ENCODE measurements at regions not wholly inside any gene's neighbourhood (a gene's known extent, or its start where the extent isn't known, plus 50 kb on each side); places are given as distances from the start of the nearest gene placed in this dataset.

DNA sequence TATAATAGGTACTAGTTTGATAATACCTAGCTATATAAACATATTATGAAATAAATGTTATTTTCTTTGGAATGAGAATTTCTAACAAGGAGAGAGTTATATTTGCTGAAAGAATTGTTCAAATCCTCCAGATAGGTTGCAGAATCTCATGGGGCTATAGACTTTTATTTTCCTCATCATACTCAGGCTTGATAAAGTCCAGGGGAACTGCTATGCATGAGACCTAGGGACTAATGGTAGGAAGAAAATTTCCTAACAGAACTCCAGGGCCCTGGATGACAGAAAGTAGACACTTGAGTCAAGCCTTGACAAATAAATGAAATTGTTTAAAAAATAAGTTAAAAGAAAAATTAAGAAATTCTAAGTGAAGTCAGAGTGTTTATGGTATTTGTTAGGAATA is 138.5 kb upstream of the DACH1 start:
- no peak for TF ChIP-seq HDGF (IDR thresholded peaks at IDR 0.05; ENCODE audit: borderline replicate concordance)
- TF ChIP-seq TARDBP (IDR thresholded peaks at IDR 0.05): no peak
- TF ChIP-seq CTBP1 (IDR thresholded peaks at IDR 0.05; ENCODE audit: borderline replicate concordance): no peak
- TF ChIP-seq ELF4 (IDR thresholded peaks at IDR 0.05): no peak
- no peak for TF ChIP-seq NFRKB (IDR thresholded peaks at IDR 0.05)
- TF ChIP-seq FOXM1 (IDR thresholded peaks at IDR 0.05; ENCODE audit: borderline replicate concordance): no peak
- TF ChIP-seq LEF1 (IDR thresholded peaks at IDR 0.05; ENCODE audit: borderline replicate concordance): no peak
- TF ChIP-seq, protein P1, sequence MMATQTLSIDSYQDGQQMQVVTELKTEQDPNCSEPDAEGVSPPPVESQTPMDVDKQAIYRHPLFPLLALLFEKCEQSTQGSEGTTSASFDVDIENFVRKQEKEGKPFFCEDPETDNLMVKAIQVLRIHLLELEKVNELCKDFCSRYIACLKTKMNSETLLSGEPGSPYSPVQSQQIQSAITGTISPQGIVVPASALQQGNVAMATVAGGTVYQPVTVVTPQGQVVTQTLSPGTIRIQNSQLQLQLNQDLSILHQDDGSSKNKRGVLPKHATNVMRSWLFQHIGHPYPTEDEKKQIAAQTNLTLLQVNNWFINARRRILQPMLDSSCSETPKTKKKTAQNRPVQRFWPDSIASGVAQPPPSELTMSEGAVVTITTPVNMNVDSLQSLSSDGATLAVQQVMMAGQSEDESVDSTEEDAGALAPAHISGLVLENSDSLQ (IDR thresholded peaks at IDR 0.05): no peak
- TF ChIP-seq ZNF384 (IDR thresholded peaks at IDR 0.05): no peak
- TF ChIP-seq SP1 (IDR thresholded peaks at IDR 0.05): no peak
- no peak for TF ChIP-seq BHLHE40 (IDR thresholded peaks at IDR 0.05; ENCODE audit: borderline replicate concordance)
- no peak for TF ChIP-seq FOXK2 (IDR thresholded peaks at IDR 0.05)
- no peak for TF ChIP-seq FOXA1 (IDR thresholded peaks at IDR 0.05)
- TF ChIP-seq ARNT (IDR thresholded peaks at IDR 0.05): no peak
- TF ChIP-seq SUZ12 (IDR thresholded peaks at IDR 0.05): no peak
- no peak for TF ChIP-seq L3MBTL2 (conservative IDR thresholded peaks at IDR 0.05)
- CTCF ChIA-PET: no interaction called here
- no peak for DNase-seq (ENCODE audit: extremely low spot score)
- POLR2A ChIA-PET: no interaction called here

DNA sequence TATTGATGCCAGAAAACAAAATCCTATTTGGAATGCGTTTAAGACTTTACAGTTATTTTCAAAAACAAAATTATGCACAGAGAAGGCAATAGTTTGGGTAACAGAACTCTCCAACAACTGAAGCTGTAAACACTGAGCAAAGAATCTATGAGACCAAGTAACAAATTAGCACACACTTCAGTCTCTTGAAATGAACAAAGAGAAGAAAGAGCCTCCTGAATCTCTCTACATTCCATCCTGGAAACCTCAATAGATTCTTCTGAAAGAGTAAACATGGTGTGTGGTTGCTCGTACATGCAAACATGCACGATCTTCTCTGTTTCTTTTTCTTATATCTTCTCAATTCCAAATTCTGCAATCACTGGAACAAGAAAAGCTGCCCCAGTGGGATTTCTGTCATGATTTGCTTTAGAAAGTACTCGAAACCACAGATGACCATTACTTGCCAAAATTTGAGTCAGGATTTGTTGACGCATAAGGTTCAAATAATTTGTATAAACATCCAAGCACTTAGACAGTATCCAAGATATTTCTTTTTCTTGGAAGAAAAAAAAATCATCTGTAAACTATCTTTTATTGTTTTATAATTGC is 137.9 kb upstream of the DACH1 start:
- ChIA-PET POLR2A (no interaction called here), CTCF (no interaction called here)
- no peak for DNase-seq (ENCODE audit: extremely low spot score)
- TF ChIP-seq SP1 (IDR thresholded peaks at IDR 0.05) (no peak), L3MBTL2 (conservative IDR thresholded peaks at IDR 0.05) (no peak), ELF4 (IDR thresholded peaks at IDR 0.05) (no peak), ARNT (IDR thresholded peaks at IDR 0.05) (no peak), CTBP1 (IDR thresholded peaks at IDR 0.05; ENCODE audit: borderline replicate concordance) (no peak), SUZ12 (IDR thresholded peaks at IDR 0.05) (no peak), FOXA1 (IDR thresholded peaks at IDR 0.05) (no peak), FOXK2 (IDR thresholded peaks at IDR 0.05) (no peak), LEF1 (IDR thresholded peaks at IDR 0.05; ENCODE audit: borderline replicate concordance) (no peak), BHLHE40 (IDR thresholded peaks at IDR 0.05; ENCODE audit: borderline replicate concordance) (no peak), NFRKB (IDR thresholded peaks at IDR 0.05) (no peak)
- TF ChIP-seq, protein P1 (IDR thresholded peaks at IDR 0.05): no peak

DNA sequence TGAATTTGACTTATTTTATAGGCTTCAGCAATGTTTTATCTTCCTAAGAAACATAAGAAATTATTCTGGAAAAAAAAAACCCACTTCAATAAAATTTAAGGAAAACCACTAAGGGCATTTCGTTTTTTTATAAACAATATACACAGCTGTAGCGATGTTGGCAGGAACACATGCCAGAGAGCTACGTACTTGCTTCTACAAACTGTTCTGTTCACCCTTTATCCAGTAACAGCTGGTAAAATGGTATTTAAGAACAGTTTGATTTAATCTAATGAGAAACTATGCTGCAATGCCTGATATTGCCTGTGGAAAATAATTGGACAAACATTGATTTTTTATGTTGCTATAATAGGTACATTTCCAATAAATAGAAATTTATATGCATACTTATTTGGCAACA is 137.2 kb upstream of the DACH1 start:
- no peak for DNase-seq (ENCODE audit: extremely low spot score)
- ChIA-PET CTCF (no interaction called here), POLR2A (no interaction called here)
- no peak for TF ChIP-seq SP1 (IDR thresholded peaks at IDR 0.05)

DNA sequence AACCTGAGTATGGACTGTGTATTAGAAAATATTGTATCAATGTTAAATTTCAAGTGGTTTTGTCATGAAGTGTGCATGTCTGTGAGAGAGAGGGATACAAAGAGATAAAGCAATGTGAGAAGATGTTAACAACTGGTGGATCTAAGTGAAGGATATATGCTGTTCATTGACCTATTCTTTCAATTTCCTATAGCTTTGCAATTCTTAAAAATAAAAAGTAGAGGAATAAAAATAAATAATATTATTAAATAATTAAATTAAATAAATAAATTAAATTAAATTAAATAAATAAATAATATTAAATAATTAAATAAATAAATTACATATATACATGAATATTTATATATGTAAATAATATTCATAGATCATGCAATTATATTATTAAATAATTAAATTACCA is 131.2 kb upstream of the DACH1 start:
- TF ChIP-seq NFRKB (IDR thresholded peaks at IDR 0.05) (no peak), CTBP1 (IDR thresholded peaks at IDR 0.05; ENCODE audit: borderline replicate concordance) (no peak), HDGF (IDR thresholded peaks at IDR 0.05; ENCODE audit: borderline replicate concordance) (no peak)
- TF ChIP-seq, protein P1 (IDR thresholded peaks at IDR 0.05): no peak
- no peak for DNase-seq (ENCODE audit: extremely low spot score)
- CTCF ChIA-PET: interaction anchor here (1.0 kb wide), 1 partner anchor 20 kb away, joined by 3 read pairs; no protein-coding TSS in a partner anchor
- POLR2A ChIA-PET: no interaction called here

DNA sequence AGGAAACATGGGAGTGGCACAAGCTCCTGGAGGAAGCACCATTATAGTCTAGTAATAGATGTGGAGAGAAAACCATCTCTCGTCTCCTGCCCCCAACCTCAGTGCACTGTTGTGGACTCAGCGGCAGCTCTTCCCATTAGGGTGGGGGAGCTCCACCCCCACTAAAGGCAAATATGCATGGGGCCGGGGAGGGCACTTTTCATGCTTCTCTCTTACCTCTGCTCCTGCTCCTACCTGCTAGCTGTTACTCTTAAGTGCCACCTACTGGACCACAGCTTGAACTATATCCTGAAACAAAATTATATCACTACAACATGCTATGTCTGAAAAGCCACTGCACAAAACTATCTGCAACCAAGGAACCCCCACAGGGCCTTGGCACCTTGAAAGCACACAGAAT is 112.6 kb upstream of the DACH1 start:
- TF ChIP-seq LEF1 (IDR thresholded peaks at IDR 0.05; ENCODE audit: borderline replicate concordance): no peak
- TF ChIP-seq NFRKB (IDR thresholded peaks at IDR 0.05): no peak
- TF ChIP-seq SUZ12 (IDR thresholded peaks at IDR 0.05): no peak
- no peak for TF ChIP-seq FOXM1 (IDR thresholded peaks at IDR 0.05; ENCODE audit: borderline replicate concordance)
- TF ChIP-seq TARDBP (IDR thresholded peaks at IDR 0.05): no peak
- TF ChIP-seq FOXK2 (IDR thresholded peaks at IDR 0.05): no peak
- no peak for TF ChIP-seq ZNF384 (IDR thresholded peaks at IDR 0.05)
- no peak for TF ChIP-seq ARNT (IDR thresholded peaks at IDR 0.05)
- TF ChIP-seq L3MBTL2 (conservative IDR thresholded peaks at IDR 0.05): no peak
- TF ChIP-seq, protein P1 (IDR thresholded peaks at IDR 0.05): no peak
- TF ChIP-seq CTBP1 (IDR thresholded peaks at IDR 0.05; ENCODE audit: borderline replicate concordance): no peak
- no peak for TF ChIP-seq FOXA1 (IDR thresholded peaks at IDR 0.05)
- no peak for TF ChIP-seq HDGF (IDR thresholded peaks at IDR 0.05; ENCODE audit: borderline replicate concordance)
- no peak for TF ChIP-seq SP1 (IDR thresholded peaks at IDR 0.05)
- no peak for TF ChIP-seq BHLHE40 (IDR thresholded peaks at IDR 0.05; ENCODE audit: borderline replicate concordance)
- no peak for TF ChIP-seq ELF4 (IDR thresholded peaks at IDR 0.05)
- ChIA-PET POLR2A (interaction anchor here (0.5 to 1.0 kb wide), 2 partner anchors 113 to 115 kb away, joined by 3 to 6 read pairs; partner anchors contain the start of gene DACH1), CTCF (interaction anchor here (0.6 to 1.7 kb wide), 5 partner anchors 14 to 738 kb away, joined by 3 to 6 read pairs (median 3); no protein-coding TSS in a partner anchor)
- peak; percentile 55 for DNase-seq (ENCODE audit: extremely low spot score)

DNA sequence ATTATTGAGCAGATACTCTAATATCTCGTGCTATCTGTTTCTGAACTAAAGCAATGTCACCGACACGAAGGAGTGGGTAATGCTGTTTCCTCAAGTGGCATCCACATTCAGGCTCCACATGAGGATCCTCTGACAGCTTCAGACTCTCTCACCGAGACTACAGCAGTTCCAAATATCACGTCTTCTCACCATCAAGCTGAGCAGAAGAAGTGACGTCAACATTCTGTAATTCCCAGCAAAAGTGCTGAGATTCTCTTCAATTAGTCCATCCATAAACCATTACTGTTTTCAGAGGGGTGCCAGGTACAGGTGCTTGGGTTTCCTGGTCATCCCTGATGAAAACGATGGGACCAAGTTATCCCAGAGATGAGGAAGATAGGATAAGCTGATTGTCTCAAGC is 110.0 kb upstream of the DACH1 start:
- DNase-seq (ENCODE audit: extremely low spot score): no peak
- TF ChIP-seq HDGF (IDR thresholded peaks at IDR 0.05; ENCODE audit: borderline replicate concordance) (no peak), NFRKB (IDR thresholded peaks at IDR 0.05) (no peak), FOXK2 (IDR thresholded peaks at IDR 0.05) (no peak), LEF1 (IDR thresholded peaks at IDR 0.05; ENCODE audit: borderline replicate concordance) (no peak), FOXM1 (IDR thresholded peaks at IDR 0.05; ENCODE audit: borderline replicate concordance) (no peak), FOXA1 (IDR thresholded peaks at IDR 0.05) (no peak)
- CTCF ChIA-PET: interaction anchor here (0.6 kb wide), 1 partner anchor 1754 kb away, joined by 3 read pairs; no protein-coding TSS in a partner anchor
- POLR2A ChIA-PET: no interaction called here
